SK-N-SH treated with all-trans-retinoic acid at 6 μM for 48 hours (cell line): ENCODE measurements at regions not wholly inside any gene's neighbourhood (a gene's known extent, or its start where the extent isn't known, plus 50 kb on each side); places are given as distances from the start of the nearest gene placed in this dataset.

Experiments
- ATAC-seq: fragments of 200-7000 bp; cut with Tn5 transposase; 3 replicates; pipeline ENCODE4 v1.9.1; 2020; ENCODE audit warnings: mild to moderate bottlenecking, moderate library complexity
- ARNTL ChIP-seq: fragments of 450-650 bp; formaldehyde crosslinking; IDR thresholded peaks from 2 replicates; pipeline ENCODE4 v1.5.0; 2020; ENCODE audit warnings: low read depth, mild to moderate bottlenecking, moderate library complexity, borderline replicate concordance
- BACH2 ChIP-seq: fragments of 250-450 bp; sonication (Bioruptor Pico); IDR thresholded peaks from 2 replicates; pipeline ENCODE4 v1.9.0; 2021; ENCODE audit warnings: mild to moderate bottlenecking, borderline replicate concordance
- CSDC2 ChIP-seq: fragments of 250-450 bp; sonication (Bioruptor Pico); IDR thresholded peaks from 2 replicates; pipeline ENCODE4 v1.5.0; 2020; ENCODE audit warnings: mild to moderate bottlenecking, moderate library complexity
- ESRRG ChIP-seq: fragments of 250-450 bp; sonication (Bioruptor Pico); IDR thresholded peaks from 2 replicates; pipeline ENCODE4 v1.6.1; 2021; ENCODE audit warnings: mild to moderate bottlenecking
- ISL1 ChIP-seq: fragments of 250-450 bp; sonication (Bioruptor Pico); IDR thresholded peaks from 2 replicates; pipeline ENCODE4 v2.1.2; 2022; ENCODE audit warnings: mild to moderate bottlenecking, moderate library complexity
- OSR1 ChIP-seq: fragments of 250-450 bp; sonication (Bioruptor Pico); IDR thresholded peaks from 2 replicates; pipeline ENCODE4 v1.8.0; 2022; ENCODE audit warnings: moderate library complexity, mild to moderate bottlenecking, inconsistent platforms
- PATZ1 ChIP-seq: fragments of 250-450 bp; sonication (Bioruptor Pico); IDR thresholded peaks from 2 replicates; pipeline ENCODE4 v1.8.0; 2020; ENCODE audit warnings: mild to moderate bottlenecking, moderate library complexity, borderline replicate concordance
- PPARA ChIP-seq: fragments of 250-450 bp; sonication (Bioruptor Pico); IDR thresholded peaks from 2 replicates; pipeline ENCODE4 v1.5.0; 2020; ENCODE audit warnings: mild to moderate bottlenecking, borderline replicate concordance
- RARB ChIP-seq: fragments of 250-450 bp; sonication (Bioruptor Pico); IDR thresholded peaks from 2 replicates; pipeline ENCODE4 v1.8.0; 2021; ENCODE audit warnings: mild to moderate bottlenecking, moderate library complexity
- TCF4 ChIP-seq: fragments of 250-450 bp; sonication (Bioruptor Pico); IDR thresholded peaks from 2 replicates; pipeline ENCODE4 v1.8.0; 2021; ENCODE audit warnings: mild to moderate bottlenecking, moderate library complexity, borderline replicate concordance
- ZC3H10 ChIP-seq: fragments of 250-450 bp; sonication (Bioruptor Pico); IDR thresholded peaks from 2 replicates; pipeline ENCODE4 v1.5.1; 2021; ENCODE audit warnings: mild to moderate bottlenecking, moderate library complexity
- ZFP3 ChIP-seq: fragments of 250-450 bp; sonication (Bioruptor Pico); IDR thresholded peaks from 2 replicates; pipeline ENCODE4 v1.5.0; 2020; ENCODE audit warnings: mild to moderate bottlenecking, moderate library complexity
- ZFP30 ChIP-seq: fragments of 450-650 bp; formaldehyde crosslinking; IDR thresholded peaks from 2 replicates; pipeline ENCODE4 v1.5.0; 2022; ENCODE audit warnings: mild to moderate bottlenecking, moderate library complexity
- ZNF565 ChIP-seq: fragments of 450-650 bp; formaldehyde crosslinking; conservative IDR thresholded peaks from 2 replicates; pipeline ENCODE4 v1.5.0; 2020; ENCODE audit warnings: low read depth, mild to moderate bottlenecking, moderate library complexity
- ZNF8 ChIP-seq: fragments of 450-650 bp; formaldehyde crosslinking; IDR thresholded peaks from 2 replicates; pipeline ENCODE4 v1.5.0; 2020; ENCODE audit warnings: mild to moderate bottlenecking, moderate library complexity
- TF ChIP-seq, protein P1 (sequence below): fragments of 250-450 bp; sonication (Bioruptor Pico); IDR thresholded peaks from 2 replicates; pipeline ENCODE4 v1.8.0; 2021; ENCODE audit warnings: low read depth, mild to moderate bottlenecking, moderate library complexity, borderline replicate concordance
- TF ChIP-seq, protein P2 (sequence below): fragments of 250-450 bp; sonication (Bioruptor Pico); IDR thresholded peaks from 2 replicates; pipeline ENCODE4 v1.5.0; 2020; ENCODE audit warnings: mild to moderate bottlenecking, moderate library complexity

- TF ChIP-seq OSR1 (CRISPR knock-in tag): no peak
- TF ChIP-seq ZFP30 (CRISPR knock-in tag): no peak
- no peak for ATAC-seq
Observed at GRCh38 chr7:25863005-25863728, 288.8 kb upstream of the NFE2L3 start.

DNA sequence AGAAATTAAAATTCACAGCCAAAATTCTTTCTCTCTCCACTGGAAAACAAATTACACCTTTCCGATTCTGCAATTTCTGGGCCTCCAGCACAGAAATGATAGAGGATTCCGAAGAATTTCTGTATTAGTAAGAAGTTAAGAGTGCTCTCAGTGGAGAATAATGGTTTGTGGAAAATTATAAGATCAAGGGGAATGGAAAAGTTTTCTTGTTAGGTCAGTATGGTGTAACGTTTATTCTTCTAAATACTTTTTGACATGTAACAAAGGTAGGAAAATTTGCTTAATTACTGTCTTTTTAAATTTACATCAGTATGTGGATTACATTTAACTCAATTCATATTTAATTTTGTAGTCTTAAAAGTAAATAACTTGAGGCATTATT lies 288.3 kb upstream of the NFE2L3 start:
- TF ChIP-seq ARNTL (CRISPR knock-in tag) (peak; percentile 19; the same call in 1 of the 2 replicates), ZFP30 (CRISPR knock-in tag) (no peak)
- no peak for ATAC-seq

DNA sequence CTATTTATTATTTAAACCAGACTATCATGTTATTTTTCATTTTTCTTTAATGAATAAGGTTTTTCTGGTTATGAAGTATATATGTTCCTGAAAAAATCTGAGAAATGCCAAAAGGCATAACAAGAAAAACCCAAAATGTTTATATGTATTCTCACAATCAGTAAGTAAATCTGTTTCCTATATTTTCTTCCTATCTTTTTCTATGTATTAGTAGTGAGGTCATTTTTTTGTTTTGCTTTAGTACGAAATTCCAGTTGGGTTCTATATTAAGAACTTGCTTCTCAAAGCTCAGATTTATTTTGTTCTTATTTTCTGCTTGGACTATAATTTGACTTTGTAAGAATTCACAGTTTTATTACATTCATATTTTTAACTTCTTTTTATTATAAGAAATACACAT lies 287.5 kb upstream of the NFE2L3 start:
- ATAC-seq: no peak
- TF ChIP-seq PATZ1 (CRISPR knock-in tag) (no peak), TCF4 (CRISPR knock-in tag) (no peak), CSDC2 (CRISPR knock-in tag) (no peak), ZFP30 (CRISPR knock-in tag) (no peak), ZNF8 (CRISPR knock-in tag) (no peak), ZC3H10 (no peak), RARB (CRISPR knock-in tag) (no peak), ESRRG (no peak), ZNF565 (CRISPR knock-in tag) (no peak), ISL1 (CRISPR knock-in tag) (no peak)

DNA sequence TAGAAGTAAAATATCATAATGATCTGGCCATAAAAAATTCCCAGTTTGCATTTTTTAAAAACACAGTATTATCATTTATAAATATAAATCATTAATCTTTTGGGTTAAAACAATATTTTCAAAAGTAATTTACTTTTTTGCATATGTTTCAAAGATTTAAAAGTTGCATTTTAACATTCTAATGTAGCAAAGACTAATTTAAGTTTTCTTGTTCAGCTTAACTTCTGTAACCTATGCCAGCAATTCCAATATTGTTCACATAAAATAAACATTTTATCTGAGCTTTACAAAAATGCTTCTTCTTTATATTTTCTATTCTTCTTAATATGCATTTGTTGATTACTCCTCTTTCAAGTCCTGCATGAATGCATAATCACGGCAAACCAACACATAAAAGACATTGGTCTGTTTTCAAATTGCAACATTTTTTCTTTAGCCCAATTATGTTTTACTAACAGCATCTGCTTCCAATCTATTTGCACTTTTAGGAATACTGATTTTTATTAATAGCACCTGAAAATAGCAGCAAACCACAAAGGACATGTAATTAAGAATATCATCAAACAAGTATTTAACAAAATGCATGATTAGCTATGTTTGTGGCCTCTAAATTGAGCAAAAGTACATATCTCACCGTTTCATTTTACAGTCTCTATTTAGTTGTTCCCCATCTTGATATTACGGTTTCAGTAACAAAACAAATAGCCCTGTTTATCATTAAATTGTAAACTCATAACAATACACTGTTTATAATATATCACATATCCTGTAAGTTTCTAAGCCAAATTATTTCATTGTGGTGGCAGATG lies 286.9 kb upstream of the NFE2L3 start:
- no peak for TF ChIP-seq ARNTL (CRISPR knock-in tag)
- no peak for TF ChIP-seq ZFP3
- TF ChIP-seq, protein P1, sequence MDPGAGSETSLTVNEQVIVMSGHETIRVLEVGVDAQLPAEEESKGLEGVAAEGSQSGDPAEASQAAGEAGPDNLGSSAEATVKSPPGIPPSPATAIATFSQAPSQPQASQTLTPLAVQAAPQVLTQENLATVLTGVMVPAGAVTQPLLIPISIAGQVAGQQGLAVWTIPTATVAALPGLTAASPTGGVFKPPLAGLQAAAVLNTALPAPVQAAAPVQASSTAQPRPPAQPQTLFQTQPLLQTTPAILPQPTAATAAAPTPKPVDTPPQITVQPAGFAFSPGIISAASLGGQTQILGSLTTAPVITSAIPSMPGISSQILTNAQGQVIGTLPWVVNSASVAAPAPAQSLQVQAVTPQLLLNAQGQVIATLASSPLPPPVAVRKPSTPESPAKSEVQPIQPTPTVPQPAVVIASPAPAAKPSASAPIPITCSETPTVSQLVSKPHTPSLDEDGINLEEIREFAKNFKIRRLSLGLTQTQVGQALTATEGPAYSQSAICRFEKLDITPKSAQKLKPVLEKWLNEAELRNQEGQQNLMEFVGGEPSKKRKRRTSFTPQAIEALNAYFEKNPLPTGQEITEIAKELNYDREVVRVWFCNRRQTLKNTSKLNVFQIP (CRISPR knock-in tag): no peak
- no peak for TF ChIP-seq BACH2
- TF ChIP-seq, protein P2, sequence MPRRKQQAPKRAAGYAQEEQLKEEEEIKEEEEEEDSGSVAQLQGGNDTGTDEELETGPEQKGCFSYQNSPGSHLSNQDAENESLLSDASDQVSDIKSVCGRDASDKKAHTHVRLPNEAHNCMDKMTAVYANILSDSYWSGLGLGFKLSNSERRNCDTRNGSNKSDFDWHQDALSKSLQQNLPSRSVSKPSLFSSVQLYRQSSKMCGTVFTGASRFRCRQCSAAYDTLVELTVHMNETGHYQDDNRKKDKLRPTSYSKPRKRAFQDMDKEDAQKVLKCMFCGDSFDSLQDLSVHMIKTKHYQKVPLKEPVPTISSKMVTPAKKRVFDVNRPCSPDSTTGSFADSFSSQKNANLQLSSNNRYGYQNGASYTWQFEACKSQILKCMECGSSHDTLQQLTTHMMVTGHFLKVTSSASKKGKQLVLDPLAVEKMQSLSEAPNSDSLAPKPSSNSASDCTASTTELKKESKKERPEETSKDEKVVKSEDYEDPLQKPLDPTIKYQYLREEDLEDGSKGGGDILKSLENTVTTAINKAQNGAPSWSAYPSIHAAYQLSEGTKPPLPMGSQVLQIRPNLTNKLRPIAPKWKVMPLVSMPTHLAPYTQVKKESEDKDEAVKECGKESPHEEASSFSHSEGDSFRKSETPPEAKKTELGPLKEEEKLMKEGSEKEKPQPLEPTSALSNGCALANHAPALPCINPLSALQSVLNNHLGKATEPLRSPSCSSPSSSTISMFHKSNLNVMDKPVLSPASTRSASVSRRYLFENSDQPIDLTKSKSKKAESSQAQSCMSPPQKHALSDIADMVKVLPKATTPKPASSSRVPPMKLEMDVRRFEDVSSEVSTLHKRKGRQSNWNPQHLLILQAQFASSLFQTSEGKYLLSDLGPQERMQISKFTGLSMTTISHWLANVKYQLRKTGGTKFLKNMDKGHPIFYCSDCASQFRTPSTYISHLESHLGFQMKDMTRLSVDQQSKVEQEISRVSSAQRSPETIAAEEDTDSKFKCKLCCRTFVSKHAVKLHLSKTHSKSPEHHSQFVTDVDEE (CRISPR knock-in tag): no peak
- TF ChIP-seq PPARA (CRISPR knock-in tag): no peak
- TF ChIP-seq ZFP30 (CRISPR knock-in tag): no peak
- TF ChIP-seq TCF4 (CRISPR knock-in tag): no peak
- TF ChIP-seq RARB (CRISPR knock-in tag): no peak
- TF ChIP-seq PATZ1 (CRISPR knock-in tag): no peak
- no peak for TF ChIP-seq ZNF565 (CRISPR knock-in tag)
- no peak for ATAC-seq
